SK-N-SH treated with all-trans-retinoic acid at 6 μM for 48 hours (cell line): ENCODE measurements at regions not wholly inside any gene's neighbourhood (a gene's known extent, or its start where the extent isn't known, plus 50 kb on each side); places are given as distances from the start of the nearest gene placed in this dataset.

ENCODE experiments used
- ATAC-seq: fragments of 200-7000 bp; cut with Tn5 transposase; 3 replicates; pipeline ENCODE4 v1.9.1; 2020; ENCODE audit warnings: mild to moderate bottlenecking, moderate library complexity
- ARNTL ChIP-seq: fragments of 450-650 bp; formaldehyde crosslinking; IDR thresholded peaks from 2 replicates; pipeline ENCODE4 v1.5.0; 2020; ENCODE audit warnings: low read depth, mild to moderate bottlenecking, moderate library complexity, borderline replicate concordance
- BACH2 ChIP-seq: fragments of 250-450 bp; sonication (Bioruptor Pico); IDR thresholded peaks from 2 replicates; pipeline ENCODE4 v1.9.0; 2021; ENCODE audit warnings: mild to moderate bottlenecking, borderline replicate concordance
- ESRRG ChIP-seq: fragments of 250-450 bp; sonication (Bioruptor Pico); IDR thresholded peaks from 2 replicates; pipeline ENCODE4 v1.6.1; 2021; ENCODE audit warnings: mild to moderate bottlenecking
- GLIS3 ChIP-seq: fragments of 250-450 bp; sonication (Bioruptor Pico); IDR thresholded peaks from 2 replicates; pipeline ENCODE4 v1.5.0; 2020; ENCODE audit warnings: mild to moderate bottlenecking, moderate library complexity
- ISL1 ChIP-seq: fragments of 250-450 bp; sonication (Bioruptor Pico); IDR thresholded peaks from 2 replicates; pipeline ENCODE4 v2.1.2; 2022; ENCODE audit warnings: mild to moderate bottlenecking, moderate library complexity
- PPARA ChIP-seq: fragments of 250-450 bp; sonication (Bioruptor Pico); IDR thresholded peaks from 2 replicates; pipeline ENCODE4 v1.5.0; 2020; ENCODE audit warnings: mild to moderate bottlenecking, borderline replicate concordance
- RARB ChIP-seq: fragments of 250-450 bp; sonication (Bioruptor Pico); IDR thresholded peaks from 2 replicates; pipeline ENCODE4 v1.8.0; 2021; ENCODE audit warnings: mild to moderate bottlenecking, moderate library complexity
- SNAI2 ChIP-seq: fragments of 250-450 bp; sonication (Bioruptor Pico); IDR thresholded peaks from 2 replicates; pipeline ENCODE4 v1.5.0; 2020; ENCODE audit warnings: mild to moderate bottlenecking, moderate library complexity
- TOX ChIP-seq: fragments of 250-450 bp; sonication (Bioruptor Pico); IDR thresholded peaks from 2 replicates; pipeline ENCODE4 v1.8.0; 2021; ENCODE audit warnings: mild to moderate bottlenecking, moderate library complexity, borderline replicate concordance
- ZC3H10 ChIP-seq: fragments of 250-450 bp; sonication (Bioruptor Pico); IDR thresholded peaks from 2 replicates; pipeline ENCODE4 v1.5.1; 2021; ENCODE audit warnings: mild to moderate bottlenecking, moderate library complexity
- ZFP3 ChIP-seq: fragments of 250-450 bp; sonication (Bioruptor Pico); IDR thresholded peaks from 2 replicates; pipeline ENCODE4 v1.5.0; 2020; ENCODE audit warnings: mild to moderate bottlenecking, moderate library complexity
- ZFP30 ChIP-seq: fragments of 450-650 bp; formaldehyde crosslinking; IDR thresholded peaks from 2 replicates; pipeline ENCODE4 v1.5.0; 2022; ENCODE audit warnings: mild to moderate bottlenecking, moderate library complexity
- ZNF565 ChIP-seq: fragments of 450-650 bp; formaldehyde crosslinking; conservative IDR thresholded peaks from 2 replicates; pipeline ENCODE4 v1.5.0; 2020; ENCODE audit warnings: low read depth, mild to moderate bottlenecking, moderate library complexity
- ZNF70 ChIP-seq: fragments of 450-650 bp; formaldehyde crosslinking; IDR thresholded peaks from 2 replicates; pipeline ENCODE4 v1.5.0; 2020; ENCODE audit warnings: mild to moderate bottlenecking, moderate library complexity
- ZNF8 ChIP-seq: fragments of 450-650 bp; formaldehyde crosslinking; IDR thresholded peaks from 2 replicates; pipeline ENCODE4 v1.5.0; 2020; ENCODE audit warnings: mild to moderate bottlenecking, moderate library complexity
- TF ChIP-seq, protein P1 (sequence below): fragments of 250-450 bp; sonication (Bioruptor Pico); IDR thresholded peaks from 2 replicates; pipeline ENCODE4 v1.5.1; 2020; ENCODE audit warnings: low read depth, mild to moderate bottlenecking, moderate library complexity
- TF ChIP-seq, protein P2 (sequence below): fragments of 250-450 bp; sonication (Bioruptor Pico); IDR thresholded peaks from 2 replicates; pipeline ENCODE4 v1.8.0; 2020; ENCODE audit warnings: mild to moderate bottlenecking, moderate library complexity, borderline replicate concordance
- TF ChIP-seq, protein P3 (sequence below): fragments of 250-450 bp; sonication (Bioruptor Pico); IDR thresholded peaks from 2 replicates; pipeline ENCODE4 v1.5.0; 2020; ENCODE audit warnings: mild to moderate bottlenecking, moderate library complexity
- TF ChIP-seq, protein P4 (sequence below): fragments of 250-450 bp; sonication (Bioruptor Pico); IDR thresholded peaks from 2 replicates; pipeline ENCODE4 v1.5.1; 2021; ENCODE audit warnings: mild to moderate bottlenecking, moderate library complexity

DNA sequence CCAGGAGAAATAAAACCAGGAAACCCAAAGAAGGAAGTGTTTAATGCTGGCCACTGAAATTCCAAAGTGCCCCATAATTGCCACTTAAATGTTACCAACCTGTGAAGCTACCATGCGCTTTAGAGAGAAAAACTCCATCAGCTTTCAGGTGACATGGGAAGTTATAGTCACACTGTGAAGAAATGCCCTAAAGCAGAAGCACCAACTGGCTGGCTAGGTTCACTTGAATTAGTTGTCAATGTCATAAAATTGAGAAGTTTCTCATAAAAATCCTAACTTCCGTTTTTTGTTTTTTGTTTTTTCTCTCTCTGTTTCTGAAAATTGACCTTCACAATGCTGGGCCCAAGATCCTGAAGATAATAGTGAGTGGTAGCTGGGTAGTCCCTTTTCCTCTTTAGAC, 167.9 kb upstream of the CTNNB1 start:
- TF ChIP-seq ZNF8 (CRISPR knock-in tag) (no peak), ZNF70 (CRISPR knock-in tag) (no peak), GLIS3 (CRISPR knock-in tag) (no peak), ZFP30 (CRISPR knock-in tag) (no peak), ESRRG (CRISPR knock-in tag) (no peak), ARNTL (CRISPR knock-in tag) (no peak)
- TF ChIP-seq, protein P1, sequence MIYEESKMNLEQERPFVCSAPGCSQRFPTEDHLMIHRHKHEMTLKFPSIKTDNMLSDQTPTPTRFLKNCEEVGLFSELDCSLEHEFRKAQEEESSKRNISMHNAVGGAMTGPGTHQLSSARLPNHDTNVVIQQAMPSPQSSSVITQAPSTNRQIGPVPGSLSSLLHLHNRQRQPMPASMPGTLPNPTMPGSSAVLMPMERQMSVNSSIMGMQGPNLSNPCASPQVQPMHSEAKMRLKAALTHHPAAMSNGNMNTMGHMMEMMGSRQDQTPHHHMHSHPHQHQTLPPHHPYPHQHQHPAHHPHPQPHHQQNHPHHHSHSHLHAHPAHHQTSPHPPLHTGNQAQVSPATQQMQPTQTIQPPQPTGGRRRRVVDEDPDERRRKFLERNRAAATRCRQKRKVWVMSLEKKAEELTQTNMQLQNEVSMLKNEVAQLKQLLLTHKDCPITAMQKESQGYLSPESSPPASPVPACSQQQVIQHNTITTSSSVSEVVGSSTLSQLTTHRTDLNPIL (CRISPR knock-in tag), result no peak
- ATAC-seq, result no peak

DNA sequence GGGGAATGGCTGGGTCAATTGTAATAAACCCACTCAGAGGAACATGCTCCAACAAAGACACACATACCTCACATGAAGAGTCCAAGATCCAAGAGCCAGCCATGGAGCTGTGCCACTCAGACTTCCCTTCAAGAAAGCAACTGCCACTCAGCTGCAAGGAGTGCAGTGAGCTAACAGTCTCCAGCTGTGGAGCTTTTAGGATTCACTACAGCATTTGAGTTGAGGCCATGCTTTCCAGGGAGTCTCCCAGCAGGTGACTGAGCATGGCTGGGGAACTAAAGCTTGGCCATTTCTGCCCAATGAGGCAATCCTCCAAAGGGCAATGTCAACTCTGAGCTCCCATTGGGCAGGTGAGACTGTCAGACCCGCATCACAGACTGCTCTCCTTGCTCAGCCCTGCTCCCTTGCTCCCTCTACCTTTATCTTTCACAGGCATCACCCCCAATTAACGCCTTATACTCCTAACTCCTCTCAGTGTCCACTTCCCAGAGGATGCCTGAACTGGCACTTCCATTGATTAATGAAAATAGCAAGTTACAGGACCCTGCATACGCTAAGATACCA, 165.3 kb upstream of the CTNNB1 start:
- TF ChIP-seq, protein P1 (CRISPR knock-in tag), result no peak
- no peak for TF ChIP-seq ZNF565 (CRISPR knock-in tag)
- no peak for TF ChIP-seq GLIS3 (CRISPR knock-in tag)
- TF ChIP-seq ZC3H10 (CRISPR knock-in tag), result no peak
- no peak for TF ChIP-seq ZFP30 (CRISPR knock-in tag)
- TF ChIP-seq ISL1, result no peak
- no peak for TF ChIP-seq SNAI2 (CRISPR knock-in tag)
- no peak for TF ChIP-seq TOX (CRISPR knock-in tag)
- TF ChIP-seq RARB, result no peak
- TF ChIP-seq, protein P2, sequence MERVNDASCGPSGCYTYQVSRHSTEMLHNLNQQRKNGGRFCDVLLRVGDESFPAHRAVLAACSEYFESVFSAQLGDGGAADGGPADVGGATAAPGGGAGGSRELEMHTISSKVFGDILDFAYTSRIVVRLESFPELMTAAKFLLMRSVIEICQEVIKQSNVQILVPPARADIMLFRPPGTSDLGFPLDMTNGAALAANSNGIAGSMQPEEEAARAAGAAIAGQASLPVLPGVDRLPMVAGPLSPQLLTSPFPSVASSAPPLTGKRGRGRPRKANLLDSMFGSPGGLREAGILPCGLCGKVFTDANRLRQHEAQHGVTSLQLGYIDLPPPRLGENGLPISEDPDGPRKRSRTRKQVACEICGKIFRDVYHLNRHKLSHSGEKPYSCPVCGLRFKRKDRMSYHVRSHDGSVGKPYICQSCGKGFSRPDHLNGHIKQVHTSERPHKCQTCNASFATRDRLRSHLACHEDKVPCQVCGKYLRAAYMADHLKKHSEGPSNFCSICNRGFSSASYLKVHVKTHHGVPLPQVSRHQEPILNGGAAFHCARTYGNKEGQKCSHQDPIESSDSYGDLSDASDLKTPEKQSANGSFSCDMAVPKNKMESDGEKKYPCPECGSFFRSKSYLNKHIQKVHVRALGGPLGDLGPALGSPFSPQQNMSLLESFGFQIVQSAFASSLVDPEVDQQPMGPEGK, result no peak
- no peak for TF ChIP-seq ZFP3
- TF ChIP-seq, protein P3, sequence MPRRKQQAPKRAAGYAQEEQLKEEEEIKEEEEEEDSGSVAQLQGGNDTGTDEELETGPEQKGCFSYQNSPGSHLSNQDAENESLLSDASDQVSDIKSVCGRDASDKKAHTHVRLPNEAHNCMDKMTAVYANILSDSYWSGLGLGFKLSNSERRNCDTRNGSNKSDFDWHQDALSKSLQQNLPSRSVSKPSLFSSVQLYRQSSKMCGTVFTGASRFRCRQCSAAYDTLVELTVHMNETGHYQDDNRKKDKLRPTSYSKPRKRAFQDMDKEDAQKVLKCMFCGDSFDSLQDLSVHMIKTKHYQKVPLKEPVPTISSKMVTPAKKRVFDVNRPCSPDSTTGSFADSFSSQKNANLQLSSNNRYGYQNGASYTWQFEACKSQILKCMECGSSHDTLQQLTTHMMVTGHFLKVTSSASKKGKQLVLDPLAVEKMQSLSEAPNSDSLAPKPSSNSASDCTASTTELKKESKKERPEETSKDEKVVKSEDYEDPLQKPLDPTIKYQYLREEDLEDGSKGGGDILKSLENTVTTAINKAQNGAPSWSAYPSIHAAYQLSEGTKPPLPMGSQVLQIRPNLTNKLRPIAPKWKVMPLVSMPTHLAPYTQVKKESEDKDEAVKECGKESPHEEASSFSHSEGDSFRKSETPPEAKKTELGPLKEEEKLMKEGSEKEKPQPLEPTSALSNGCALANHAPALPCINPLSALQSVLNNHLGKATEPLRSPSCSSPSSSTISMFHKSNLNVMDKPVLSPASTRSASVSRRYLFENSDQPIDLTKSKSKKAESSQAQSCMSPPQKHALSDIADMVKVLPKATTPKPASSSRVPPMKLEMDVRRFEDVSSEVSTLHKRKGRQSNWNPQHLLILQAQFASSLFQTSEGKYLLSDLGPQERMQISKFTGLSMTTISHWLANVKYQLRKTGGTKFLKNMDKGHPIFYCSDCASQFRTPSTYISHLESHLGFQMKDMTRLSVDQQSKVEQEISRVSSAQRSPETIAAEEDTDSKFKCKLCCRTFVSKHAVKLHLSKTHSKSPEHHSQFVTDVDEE, result no peak
- no peak for TF ChIP-seq PPARA
- TF ChIP-seq BACH2 (CRISPR knock-in tag), result no peak
- TF ChIP-seq, protein P4, sequence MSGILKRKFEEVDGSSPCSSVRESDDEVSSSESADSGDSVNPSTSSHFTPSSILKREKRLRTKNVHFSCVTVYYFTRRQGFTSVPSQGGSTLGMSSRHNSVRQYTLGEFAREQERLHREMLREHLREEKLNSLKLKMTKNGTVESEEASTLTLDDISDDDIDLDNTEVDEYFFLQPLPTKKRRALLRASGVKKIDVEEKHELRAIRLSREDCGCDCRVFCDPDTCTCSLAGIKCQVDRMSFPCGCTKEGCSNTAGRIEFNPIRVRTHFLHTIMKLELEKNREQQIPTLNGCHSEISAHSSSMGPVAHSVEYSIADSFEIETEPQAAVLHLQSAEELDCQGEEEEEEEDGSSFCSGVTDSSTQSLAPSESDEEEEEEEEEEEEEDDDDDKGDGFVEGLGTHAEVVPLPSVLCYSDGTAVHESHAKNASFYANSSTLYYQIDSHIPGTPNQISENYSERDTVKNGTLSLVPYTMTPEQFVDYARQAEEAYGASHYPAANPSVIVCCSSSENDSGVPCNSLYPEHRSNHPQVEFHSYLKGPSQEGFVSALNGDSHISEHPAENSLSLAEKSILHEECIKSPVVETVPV, result no peak
- TF ChIP-seq ARNTL (CRISPR knock-in tag), result no peak
- ATAC-seq, result no peak

DNA sequence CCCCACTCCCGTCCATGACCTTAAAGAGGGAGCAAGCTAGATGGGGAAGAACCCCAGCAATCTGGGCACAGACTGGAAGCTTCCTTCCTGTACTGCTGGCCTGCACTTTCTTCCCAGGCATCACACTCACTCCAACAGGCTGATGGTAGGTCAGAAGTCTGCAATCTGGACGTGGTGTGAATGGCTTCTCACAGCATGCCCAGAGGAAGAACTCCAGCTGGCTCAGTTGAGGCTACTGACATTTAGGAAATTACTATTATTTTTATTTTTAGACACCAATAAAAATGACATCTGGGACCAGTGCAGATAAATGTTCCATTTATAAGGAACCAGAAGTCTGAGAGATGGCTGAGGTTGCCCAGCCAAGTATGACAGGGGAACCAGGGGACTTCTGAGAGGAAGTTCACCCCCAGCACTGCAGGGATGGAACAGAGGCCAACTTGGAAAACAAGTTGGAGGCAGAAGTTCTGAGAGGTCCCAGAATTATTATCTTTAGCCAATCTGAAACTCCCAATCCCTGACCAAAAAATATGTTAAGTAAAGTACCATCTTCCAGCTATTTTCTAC, 163.8 kb upstream of the CTNNB1 start:
- TF ChIP-seq ZFP30 (CRISPR knock-in tag), result no peak
- TF ChIP-seq, protein P1 (CRISPR knock-in tag), result no peak
- no peak for TF ChIP-seq GLIS3 (CRISPR knock-in tag)
- no peak for TF ChIP-seq RARB
- TF ChIP-seq ZNF70 (CRISPR knock-in tag), result no peak
- TF ChIP-seq BACH2 (CRISPR knock-in tag), result no peak
- TF ChIP-seq, protein P4, result no peak
- no peak for TF ChIP-seq ZFP3
- no peak for ATAC-seq
